GM18498 (cell line): ENCODE measurements at regions not wholly inside any gene's neighbourhood (a gene's known extent, or its start where the extent isn't known, plus 50 kb on each side); places are given as distances from the start of the nearest gene placed in this dataset.

ENCODE experiments used
- ATAC-seq: cut with Tn5 transposase; IDR thresholded peaks from one replicate; pipeline ENCODE4 v1.9.1; 2021; ENCODE audit warnings: mild to moderate bottlenecking, moderate library complexity; ENCODE audit not compliant: unreplicated experiment

DNA sequence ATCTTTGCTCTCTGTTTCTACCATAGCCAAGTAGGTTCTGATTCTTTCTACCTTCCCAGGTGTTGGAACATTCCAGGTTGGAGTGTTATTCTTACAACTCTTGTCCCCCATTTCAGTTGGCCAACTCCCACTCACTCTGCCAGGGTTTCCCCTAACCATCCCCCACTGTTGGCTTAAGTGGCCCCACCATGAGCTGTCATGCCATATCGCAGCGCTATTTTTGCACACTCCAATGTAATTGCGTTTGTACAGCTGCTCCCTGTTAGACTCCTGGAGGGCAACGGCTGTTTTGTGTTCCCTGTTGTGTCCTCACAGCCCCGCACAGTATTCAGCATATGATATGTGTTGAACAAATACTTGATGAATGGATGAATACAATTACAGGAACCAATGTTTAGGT, 117.7 kb upstream of the ETS2 start:
- no peak for ATAC-seq

- no peak for ATAC-seq
Observed at GRCh38 chr21:38691631-38692030, 114.1 kb upstream of the ETS2 start.

- ATAC-seq: no peak
Observed at GRCh38 chr21:38696579-38696978, 109.2 kb upstream of the ETS2 start.

- no peak for ATAC-seq
Observed at GRCh38 chr21:38699048-38699447, 106.7 kb upstream of the ETS2 start.

DNA sequence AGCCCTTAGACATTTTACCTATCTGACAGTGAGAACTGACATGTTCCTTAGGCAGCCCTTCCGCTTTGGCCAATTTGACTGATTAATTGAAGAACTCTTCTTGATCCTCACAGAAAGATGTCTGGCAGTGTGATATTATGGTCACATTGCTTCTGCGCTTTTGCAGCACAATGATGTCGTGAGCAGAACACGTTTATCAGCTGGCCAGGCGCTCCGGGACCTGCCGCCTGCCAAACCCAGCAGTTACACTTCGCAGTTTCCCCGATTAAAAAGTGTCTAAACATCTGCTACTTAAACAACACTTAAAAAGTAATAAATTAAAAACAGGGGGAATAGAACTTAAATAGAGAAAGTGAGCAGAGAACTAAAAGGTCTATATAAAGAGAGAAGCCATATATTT, 103.5 kb upstream of the ETS2 start:
- no peak for ATAC-seq

GRCh38 chr21:38709876-38710275, 95.9 kb upstream of the ETS2 start:
- no peak for ATAC-seq

- no peak for ATAC-seq
Observed at GRCh38 chr21:38712071-38712470, 93.7 kb upstream of the ETS2 start.

DNA sequence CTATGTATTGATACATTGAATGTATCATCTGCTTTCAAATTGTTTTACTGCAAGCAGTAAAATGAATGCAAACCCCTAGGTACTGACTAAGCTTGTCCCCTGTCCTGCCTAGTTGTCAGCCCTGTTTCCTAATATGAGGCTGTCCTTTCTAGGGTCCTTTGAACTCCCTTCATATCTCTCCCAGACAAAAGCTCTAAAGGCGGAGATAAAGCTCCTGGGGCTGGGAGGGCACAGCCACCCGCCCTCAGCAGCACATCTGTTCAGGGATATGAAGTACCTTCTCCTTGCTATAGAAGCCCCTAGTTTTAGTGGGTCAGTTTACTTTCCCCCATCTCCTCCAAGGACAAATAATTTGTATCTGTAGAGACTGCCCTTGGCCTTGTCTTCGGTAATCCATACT, 93.1 kb upstream of the ETS2 start:
- ATAC-seq: no peak

DNA sequence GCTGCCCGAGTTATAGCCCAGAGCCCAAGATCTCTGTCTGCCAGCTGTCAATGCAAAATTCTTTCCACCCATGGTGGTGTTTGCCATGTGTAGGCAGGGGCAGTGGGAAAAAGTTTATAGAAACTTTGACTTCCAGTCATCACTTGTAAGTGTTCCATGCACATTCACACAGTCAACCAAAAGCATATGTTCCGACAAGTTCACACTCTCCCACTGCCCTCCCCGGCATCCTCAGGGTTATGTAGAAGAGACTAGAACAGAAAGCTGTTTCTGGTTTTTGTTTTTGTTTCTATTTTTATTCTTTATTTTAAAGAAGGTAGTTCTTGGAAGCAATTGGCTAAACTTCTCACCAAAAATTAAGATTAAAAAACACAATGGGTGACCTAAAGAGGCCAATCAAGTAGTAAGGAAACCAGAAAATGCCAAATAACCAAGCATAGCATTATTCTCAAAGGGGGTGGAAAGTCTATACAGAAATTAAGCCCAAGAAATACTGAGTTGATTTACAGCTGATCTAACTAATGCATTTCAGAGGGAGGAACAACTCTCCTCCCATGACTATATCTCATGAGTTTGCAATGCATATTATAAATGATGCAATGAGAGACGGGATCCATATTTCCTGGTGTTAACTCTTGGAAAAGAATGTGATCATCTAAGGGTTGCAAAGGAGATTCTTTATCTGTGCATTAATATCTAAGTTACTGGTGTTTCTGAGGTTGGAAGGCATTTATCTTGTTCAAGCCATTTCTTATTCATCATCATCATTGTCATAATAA, 91.5 kb upstream of the ETS2 start:
- ATAC-seq: no peak

DNA sequence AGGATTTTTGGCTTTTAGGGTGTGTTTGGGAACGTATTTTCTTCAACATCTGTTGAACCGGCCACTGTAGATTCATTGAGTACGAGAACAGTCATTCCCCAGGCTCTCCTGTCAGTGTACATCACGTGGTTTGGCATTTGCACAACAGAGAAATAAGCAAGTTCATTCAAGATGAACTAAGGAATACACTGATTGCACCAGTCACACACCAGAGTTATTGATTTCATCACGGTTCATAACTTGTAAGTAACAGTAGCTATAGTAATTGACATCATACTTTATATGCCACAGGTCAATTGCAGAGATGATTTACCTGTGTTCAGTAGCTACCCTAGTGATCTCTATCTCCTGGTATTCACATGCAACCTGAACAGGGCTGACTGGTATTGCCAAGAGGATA, 90.7 kb upstream of the ETS2 start:
- no peak for ATAC-seq

- ATAC-seq: no peak
Observed at GRCh38 chr21:38716088-38716487, 89.6 kb upstream of the ETS2 start.

GRCh38 chr21:38716942-38717341, 88.8 kb upstream of the ETS2 start:
- no peak for ATAC-seq

DNA sequence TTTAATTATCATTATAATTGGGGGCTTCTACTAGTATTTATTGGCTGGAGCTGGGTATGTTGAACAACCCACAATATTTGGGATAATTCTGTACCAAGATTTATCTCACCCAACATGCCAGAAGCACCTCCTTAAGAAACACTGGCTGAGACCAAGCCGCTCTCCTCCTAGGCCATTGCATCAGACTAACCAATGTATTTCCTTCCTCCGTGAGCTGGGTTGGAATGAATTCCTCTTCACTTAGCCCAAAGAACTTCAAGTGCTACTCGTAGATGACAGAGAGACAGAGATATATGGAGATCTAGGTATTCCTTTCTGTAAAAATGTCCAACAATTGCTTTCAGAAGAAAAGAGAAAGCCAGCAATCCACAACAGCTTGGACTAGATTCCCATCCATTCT, 87.2 kb upstream of the ETS2 start:
- no peak for ATAC-seq

DNA sequence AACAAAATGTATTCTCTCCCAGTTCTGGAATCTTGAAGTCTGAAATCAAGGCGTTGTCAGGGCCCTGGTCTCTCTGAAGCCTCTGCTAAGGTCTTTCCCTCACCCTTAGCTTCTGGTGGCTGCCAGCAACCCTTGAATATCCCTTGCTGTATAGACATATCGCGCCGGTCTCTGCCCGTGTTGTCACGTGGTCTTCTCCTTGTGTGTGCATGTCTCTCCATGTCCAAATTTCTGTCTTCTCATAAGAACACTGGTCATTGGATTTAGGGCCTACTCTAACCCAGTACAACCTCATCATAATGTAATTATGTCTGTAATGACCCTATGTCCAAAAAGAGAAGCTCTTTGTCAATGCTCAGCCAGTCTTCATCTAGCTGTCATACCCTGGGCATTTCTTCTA, 85.7 kb upstream of the ETS2 start:
- no peak for ATAC-seq

DNA sequence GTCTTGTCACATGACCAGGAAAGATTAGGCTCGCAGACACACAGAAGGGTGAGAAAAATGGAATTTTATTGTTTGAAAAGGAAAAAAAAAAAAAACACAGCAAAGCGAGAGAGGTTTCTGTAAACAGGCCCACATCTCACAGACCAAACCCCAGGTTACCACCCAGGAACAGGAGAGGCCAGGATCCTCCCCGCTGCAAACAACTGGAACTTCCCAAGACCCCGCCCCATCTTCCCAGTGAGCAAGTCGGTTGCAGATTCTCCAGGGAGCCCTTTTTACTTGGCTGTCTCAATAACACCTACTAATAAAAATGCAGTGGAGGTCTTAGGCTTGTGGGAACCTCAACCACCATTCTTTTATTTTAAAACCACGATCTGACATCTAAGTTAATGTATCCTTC, 84.7 kb upstream of the ETS2 start:
- no peak for ATAC-seq

GRCh38 chr21:38721958-38722357, 83.8 kb upstream of the ETS2 start:
- no peak for ATAC-seq

- no peak for ATAC-seq
Observed at GRCh38 chr21:38725196-38726157, 80.3 kb upstream of the ETS2 start.

- ATAC-seq: no peak
Observed at GRCh38 chr21:38726482-38726881, 79.2 kb upstream of the ETS2 start.

GRCh38 chr21:38729291-38729690, 76.4 kb upstream of the ETS2 start:
- no peak for ATAC-seq

- no peak for ATAC-seq
Observed at GRCh38 chr21:38729754-38730379, 75.9 kb upstream of the ETS2 start.

GRCh38 chr21:38733972-38734546, 71.7 kb upstream of the ETS2 start:
- ATAC-seq: no peak
